HepG2 (cell line): ENCODE measurements at regions not wholly inside any gene's neighbourhood (a gene's known extent, or its start where the extent isn't known, plus 50 kb on each side); places are given as distances from the start of the nearest gene placed in this dataset.
A peak's percentile ranks its signal among the peaks of the same experiment; 100 is the strongest.

Experiments used
- ASH2L ChIP-seq: fragments of 300-600, 200-600 bp; sonication (generic); IDR thresholded peaks from 2 replicates; pipeline ENCODE4 v1.7.0; 2017; ENCODE audit warnings: low read depth, mild to moderate bottlenecking, moderate library complexity, mixed read lengths, low read length; ENCODE audit not compliant: insufficient read length
- ETV6 ChIP-seq: sonication (generic); formaldehyde crosslinking; conservative IDR thresholded peaks from 2 replicates; pipeline ENCODE4 v1.4.0; 2020; ENCODE audit warnings: missing genetic modification reagents
- JDP2 ChIP-seq: sonication (generic); formaldehyde crosslinking; IDR thresholded peaks from 2 replicates; pipeline ENCODE4 v1.8.1; 2022; ENCODE audit warnings: missing genetic modification reagents, borderline replicate concordance
- NR2F2 ChIP-seq: IDR thresholded peaks from 2 replicates; pipeline ENCODE4 v1.6.1; 2012; ENCODE audit warnings: low read depth, inconsistent platforms, borderline replicate concordance
- PHF20 ChIP-seq: sonication (generic); formaldehyde crosslinking; IDR thresholded peaks from 2 replicates; pipeline ENCODE4 v1.5.0; 2020; ENCODE audit warnings: mild to moderate bottlenecking, missing genetic modification reagents
- PHF5A ChIP-seq: IDR thresholded peaks from one replicate; pipeline ENCODE4 v1.6.1; 2018; ENCODE audit warnings: low read depth, missing genetic modification reagents; ENCODE audit not compliant: unreplicated experiment
- RBM39 ChIP-seq: fragments of 200-400 bp; formaldehyde crosslinking; IDR thresholded peaks from one replicate; pipeline ENCODE4 v1.6.1; 2018; ENCODE audit warnings: antibody characterized with exemption, mild to moderate bottlenecking, low read depth, low read length; ENCODE audit not compliant: poor library complexity, severe bottlenecking
- SIX4 ChIP-seq: sonication (generic); formaldehyde crosslinking; IDR thresholded peaks from 2 replicates; pipeline ENCODE4 v1.4.0; 2020; ENCODE audit warnings: missing genetic modification reagents
- TCF12 ChIP-seq, 2 experiments: fragments of 450-650 bp in 1 of 2; sonication (generic) in 1 of 2; formaldehyde crosslinking in 1 of 2; IDR thresholded peaks; 2 replicates each; pipeline versions ENCODE4 v1.6.1 to v1.8.0; 2017 to 2022; ENCODE audit warnings: antibody characterized with exemption in 1 of 2, mild to moderate bottlenecking in 1 of 2, missing genetic modification reagents in 1 of 2, moderate library complexity in 1 of 2
- TSC22D2 ChIP-seq: sonication (generic); formaldehyde crosslinking; IDR thresholded peaks from 2 replicates; pipeline ENCODE4 v1.5.1; 2020; ENCODE audit warnings: missing genetic modification reagents, mild to moderate bottlenecking, borderline replicate concordance
- ZBTB3 ChIP-seq: sonication (generic); formaldehyde crosslinking; IDR thresholded peaks from 2 replicates; pipeline ENCODE4 v1.4.0; 2020; ENCODE audit warnings: low read depth, mild to moderate bottlenecking, moderate library complexity, missing genetic modification reagents, borderline replicate concordance
- ZNF180 ChIP-seq: sonication (generic); formaldehyde crosslinking; IDR thresholded peaks from 2 replicates; pipeline ENCODE4 v1.4.0; 2020; ENCODE audit warnings: low read depth, missing genetic modification reagents, borderline replicate concordance
- ZNF282 ChIP-seq: fragments of 450-650 bp; IDR thresholded peaks from 2 replicates; pipeline ENCODE4 v1.6.1; 2018; ENCODE audit not compliant: partially characterized antibody
- ZNF563 ChIP-seq: sonication (generic); formaldehyde crosslinking; IDR thresholded peaks from 2 replicates; pipeline ENCODE4 v1.8.0; 2022; ENCODE audit warnings: mild to moderate bottlenecking, moderate library complexity, missing genetic modification reagents
- ZNF670 ChIP-seq: sonication (generic); formaldehyde crosslinking; IDR thresholded peaks from 2 replicates; pipeline ENCODE4 v1.8.0; 2022; ENCODE audit warnings: mild to moderate bottlenecking, missing genetic modification reagents, borderline replicate concordance
- TF ChIP-seq, protein P1 (sequence below): sonication (generic); formaldehyde crosslinking; conservative IDR thresholded peaks from 2 replicates; pipeline ENCODE4 v1.8.1; 2023; ENCODE audit warnings: missing genetic modification reagents
- TF ChIP-seq, protein P2 (sequence below): sonication (generic); formaldehyde crosslinking; IDR thresholded peaks from 2 replicates; pipeline ENCODE4 v1.5.0; 2020; ENCODE audit warnings: missing genetic modification reagents
- TF ChIP-seq, protein P3 (sequence below): sonication (generic); formaldehyde crosslinking; IDR thresholded peaks from 2 replicates; pipeline ENCODE4 v1.5.0; 2020; ENCODE audit warnings: missing genetic modification reagents, mild to moderate bottlenecking, borderline replicate concordance
- TF ChIP-seq, protein P4 (sequence below): sonication (generic); formaldehyde crosslinking; IDR thresholded peaks from 2 replicates; pipeline ENCODE4 v1.5.0; 2020; ENCODE audit warnings: missing genetic modification reagents, mild to moderate bottlenecking, borderline replicate concordance
- TF ChIP-seq, protein P5 (sequence below): sonication (generic); formaldehyde crosslinking; IDR thresholded peaks from 2 replicates; pipeline ENCODE4 v1.4.0; 2020; ENCODE audit warnings: missing genetic modification reagents
- TF ChIP-seq, protein P6 (sequence below): IDR thresholded peaks from 2 replicates; pipeline ENCODE4 v1.6.1; 2016; ENCODE audit warnings: low read depth, control low read depth

DNA sequence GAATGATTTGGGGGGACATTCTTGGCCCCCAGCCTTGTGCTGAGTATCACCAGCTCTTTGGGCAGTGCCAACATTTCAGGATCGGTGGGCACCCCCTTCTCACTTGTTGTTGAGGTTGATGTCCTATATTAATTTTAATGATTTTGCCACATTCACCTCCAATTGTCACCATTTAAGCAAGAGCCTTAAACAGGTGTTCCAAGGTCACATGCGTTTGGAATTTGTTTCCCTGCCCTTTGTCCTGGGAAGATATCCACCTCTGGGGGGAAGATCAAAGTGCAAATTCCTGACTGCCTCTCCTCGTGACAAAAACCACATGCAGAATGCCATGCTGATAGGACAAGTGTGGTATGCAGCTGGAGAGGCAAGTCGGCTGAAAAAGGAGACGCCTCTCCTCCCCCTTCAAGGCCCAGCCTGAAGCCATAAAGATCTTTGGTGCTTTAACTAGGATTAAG lies 72.5 kb upstream of the ID2 start (continued):
- TF ChIP-seq TSC22D2 (CRISPR knock-in tag), result peak; percentile 73; the same call in 1 of the 2 replicates
- TF ChIP-seq ZNF180 (CRISPR knock-in tag), result no peak
- TF ChIP-seq, protein P1, sequence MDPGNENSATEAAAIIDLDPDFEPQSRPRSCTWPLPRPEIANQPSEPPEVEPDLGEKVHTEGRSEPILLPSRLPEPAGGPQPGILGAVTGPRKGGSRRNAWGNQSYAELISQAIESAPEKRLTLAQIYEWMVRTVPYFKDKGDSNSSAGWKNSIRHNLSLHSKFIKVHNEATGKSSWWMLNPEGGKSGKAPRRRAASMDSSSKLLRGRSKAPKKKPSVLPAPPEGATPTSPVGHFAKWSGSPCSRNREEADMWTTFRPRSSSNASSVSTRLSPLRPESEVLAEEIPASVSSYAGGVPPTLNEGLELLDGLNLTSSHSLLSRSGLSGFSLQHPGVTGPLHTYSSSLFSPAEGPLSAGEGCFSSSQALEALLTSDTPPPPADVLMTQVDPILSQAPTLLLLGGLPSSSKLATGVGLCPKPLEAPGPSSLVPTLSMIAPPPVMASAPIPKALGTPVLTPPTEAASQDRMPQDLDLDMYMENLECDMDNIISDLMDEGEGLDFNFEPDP (CRISPR knock-in tag), result 0 out of 2 replicates have a peak, but pooled peaks have one; percentile 8
- TF ChIP-seq, protein P2, sequence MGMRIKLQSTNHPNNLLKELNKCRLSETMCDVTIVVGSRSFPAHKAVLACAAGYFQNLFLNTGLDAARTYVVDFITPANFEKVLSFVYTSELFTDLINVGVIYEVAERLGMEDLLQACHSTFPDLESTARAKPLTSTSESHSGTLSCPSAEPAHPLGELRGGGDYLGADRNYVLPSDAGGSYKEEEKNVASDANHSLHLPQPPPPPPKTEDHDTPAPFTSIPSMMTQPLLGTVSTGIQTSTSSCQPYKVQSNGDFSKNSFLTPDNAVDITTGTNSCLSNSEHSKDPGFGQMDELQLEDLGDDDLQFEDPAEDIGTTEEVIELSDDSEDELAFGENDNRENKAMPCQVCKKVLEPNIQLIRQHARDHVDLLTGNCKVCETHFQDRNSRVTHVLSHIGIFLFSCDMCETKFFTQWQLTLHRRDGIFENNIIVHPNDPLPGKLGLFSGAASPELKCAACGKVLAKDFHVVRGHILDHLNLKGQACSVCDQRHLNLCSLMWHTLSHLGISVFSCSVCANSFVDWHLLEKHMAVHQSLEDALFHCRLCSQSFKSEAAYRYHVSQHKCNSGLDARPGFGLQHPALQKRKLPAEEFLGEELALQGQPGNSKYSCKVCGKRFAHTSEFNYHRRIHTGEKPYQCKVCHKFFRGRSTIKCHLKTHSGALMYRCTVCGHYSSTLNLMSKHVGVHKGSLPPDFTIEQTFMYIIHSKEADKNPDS (CRISPR knock-in tag), result no peak
- TF ChIP-seq, protein P3, sequence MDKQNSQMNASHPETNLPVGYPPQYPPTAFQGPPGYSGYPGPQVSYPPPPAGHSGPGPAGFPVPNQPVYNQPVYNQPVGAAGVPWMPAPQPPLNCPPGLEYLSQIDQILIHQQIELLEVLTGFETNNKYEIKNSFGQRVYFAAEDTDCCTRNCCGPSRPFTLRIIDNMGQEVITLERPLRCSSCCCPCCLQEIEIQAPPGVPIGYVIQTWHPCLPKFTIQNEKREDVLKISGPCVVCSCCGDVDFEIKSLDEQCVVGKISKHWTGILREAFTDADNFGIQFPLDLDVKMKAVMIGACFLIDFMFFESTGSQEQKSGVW (CRISPR knock-in tag), result no peak
- no peak for TF ChIP-seq PHF5A (CRISPR knock-in tag)
- peak; percentile 89 for TF ChIP-seq SIX4 (CRISPR knock-in tag)
- TF ChIP-seq PHF20 (CRISPR knock-in tag), result no peak
- TF ChIP-seq NR2F2, result peak; percentile 84
- no peak for TF ChIP-seq ZNF282
- TF ChIP-seq, protein P4, sequence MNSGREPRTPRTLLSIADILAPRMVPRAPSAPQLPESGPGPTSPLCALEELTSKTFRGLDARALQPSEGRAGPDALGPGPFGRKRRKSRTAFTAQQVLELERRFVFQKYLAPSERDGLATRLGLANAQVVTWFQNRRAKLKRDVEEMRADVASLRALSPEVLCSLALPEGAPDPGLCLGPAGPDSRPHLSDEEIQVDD, result 0 out of 2 replicates have a peak, but pooled peaks have one; percentile 26
- peak; percentile 83 for TF ChIP-seq ASH2L
- TF ChIP-seq ZBTB3 (CRISPR knock-in tag), result peak; percentile 64; the same call in 1 of the 2 replicates
- no peak for TF ChIP-seq TCF12 (IDR thresholded peaks at IDR 0.05)
- TF ChIP-seq TCF12 (CRISPR knock-in tag; IDR thresholded peaks at IDR 0.05), result no peak; the same call in 1 of the 2 replicates
- TF ChIP-seq, protein P5, sequence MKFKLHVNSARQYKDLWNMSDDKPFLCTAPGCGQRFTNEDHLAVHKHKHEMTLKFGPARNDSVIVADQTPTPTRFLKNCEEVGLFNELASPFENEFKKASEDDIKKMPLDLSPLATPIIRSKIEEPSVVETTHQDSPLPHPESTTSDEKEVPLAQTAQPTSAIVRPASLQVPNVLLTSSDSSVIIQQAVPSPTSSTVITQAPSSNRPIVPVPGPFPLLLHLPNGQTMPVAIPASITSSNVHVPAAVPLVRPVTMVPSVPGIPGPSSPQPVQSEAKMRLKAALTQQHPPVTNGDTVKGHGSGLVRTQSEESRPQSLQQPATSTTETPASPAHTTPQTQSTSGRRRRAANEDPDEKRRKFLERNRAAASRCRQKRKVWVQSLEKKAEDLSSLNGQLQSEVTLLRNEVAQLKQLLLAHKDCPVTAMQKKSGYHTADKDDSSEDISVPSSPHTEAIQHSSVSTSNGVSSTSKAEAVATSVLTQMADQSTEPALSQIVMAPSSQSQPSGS (CRISPR knock-in tag), result peak; percentile 88
- TF ChIP-seq, protein P6, sequence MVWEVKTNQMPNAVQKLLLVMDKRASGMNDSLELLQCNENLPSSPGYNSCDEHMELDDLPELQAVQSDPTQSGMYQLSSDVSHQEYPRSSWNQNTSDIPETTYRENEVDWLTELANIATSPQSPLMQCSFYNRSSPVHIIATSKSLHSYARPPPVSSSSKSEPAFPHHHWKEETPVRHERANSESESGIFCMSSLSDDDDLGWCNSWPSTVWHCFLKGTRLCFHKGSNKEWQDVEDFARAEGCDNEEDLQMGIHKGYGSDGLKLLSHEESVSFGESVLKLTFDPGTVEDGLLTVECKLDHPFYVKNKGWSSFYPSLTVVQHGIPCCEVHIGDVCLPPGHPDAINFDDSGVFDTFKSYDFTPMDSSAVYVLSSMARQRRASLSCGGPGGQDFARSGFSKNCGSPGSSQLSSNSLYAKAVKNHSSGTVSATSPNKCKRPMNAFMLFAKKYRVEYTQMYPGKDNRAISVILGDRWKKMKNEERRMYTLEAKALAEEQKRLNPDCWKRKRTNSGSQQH, result peak; percentile 62; the same call in 1 of the 2 replicates
- no peak; the same call in 1 of the 2 replicates for TF ChIP-seq JDP2
- TF ChIP-seq ETV6, result 0 out of 2 replicates have a peak, but pooled peaks have one; percentile 35
- TF ChIP-seq ZNF670, result peak; percentile 19; the same call in 1 of the 2 replicates
- no peak for TF ChIP-seq RBM39
- TF ChIP-seq ZNF563 (CRISPR knock-in tag), result no peak
